ENCODE measurements at regions not wholly inside any gene's neighbourhood (a gene's known extent, or its start where the extent isn't known, plus 50 kb on each side); places are given as distances from the start of the nearest gene placed in this dataset.

DNA sequence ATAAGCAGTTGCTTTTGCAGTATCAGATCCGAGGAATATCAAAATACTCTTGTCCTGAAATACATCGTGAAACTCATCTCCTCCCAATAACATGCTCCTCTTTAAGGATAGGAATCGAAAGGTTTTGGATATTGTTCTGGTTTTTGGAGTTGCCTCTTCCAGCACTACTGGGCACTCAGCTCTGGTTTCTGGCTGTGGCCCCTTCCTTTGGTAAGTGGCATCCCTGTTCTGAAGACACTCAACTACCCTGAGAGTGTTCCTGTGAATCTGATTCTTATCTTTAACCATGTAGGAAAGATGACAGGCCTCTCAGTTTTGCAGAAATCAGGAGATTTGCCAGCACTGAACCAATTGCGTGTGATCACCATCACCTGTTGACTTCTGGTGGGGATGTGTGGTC, 327.5 kb upstream of the TBL1XR1 start:
- TF ChIP-seq CTCF (conservative IDR thresholded peaks at IDR 0.05) (no peak), ZFX (IDR thresholded peaks at IDR 0.05) (no peak)

All from C4-2B (cell line).